ENCODE measurements at regions not wholly inside any gene's neighbourhood (a gene's known extent, or its start where the extent isn't known, plus 50 kb on each side); places are given as distances from the start of the nearest gene placed in this dataset.

GRCh38 chr21:35908311-35909078, 151.8 kb downstream of the SETD4 start:
- H3K9me3 Mint-ChIP-seq (ENCODE audit: unreplicated experiment): no peaks in the 10 kb centered on the region
- H3K4me3 Mint-ChIP-seq (ENCODE audit: unreplicated experiment): no peak overlapping the region
- no peaks in the 10 kb centered on the region for H3K36me3 Mint-ChIP-seq (ENCODE audit: low read depth, unreplicated experiment)
- no peak overlapping the region for H3K27ac Mint-ChIP-seq (ENCODE audit: unreplicated experiment)
- TF ChIP-seq, protein P1, sequence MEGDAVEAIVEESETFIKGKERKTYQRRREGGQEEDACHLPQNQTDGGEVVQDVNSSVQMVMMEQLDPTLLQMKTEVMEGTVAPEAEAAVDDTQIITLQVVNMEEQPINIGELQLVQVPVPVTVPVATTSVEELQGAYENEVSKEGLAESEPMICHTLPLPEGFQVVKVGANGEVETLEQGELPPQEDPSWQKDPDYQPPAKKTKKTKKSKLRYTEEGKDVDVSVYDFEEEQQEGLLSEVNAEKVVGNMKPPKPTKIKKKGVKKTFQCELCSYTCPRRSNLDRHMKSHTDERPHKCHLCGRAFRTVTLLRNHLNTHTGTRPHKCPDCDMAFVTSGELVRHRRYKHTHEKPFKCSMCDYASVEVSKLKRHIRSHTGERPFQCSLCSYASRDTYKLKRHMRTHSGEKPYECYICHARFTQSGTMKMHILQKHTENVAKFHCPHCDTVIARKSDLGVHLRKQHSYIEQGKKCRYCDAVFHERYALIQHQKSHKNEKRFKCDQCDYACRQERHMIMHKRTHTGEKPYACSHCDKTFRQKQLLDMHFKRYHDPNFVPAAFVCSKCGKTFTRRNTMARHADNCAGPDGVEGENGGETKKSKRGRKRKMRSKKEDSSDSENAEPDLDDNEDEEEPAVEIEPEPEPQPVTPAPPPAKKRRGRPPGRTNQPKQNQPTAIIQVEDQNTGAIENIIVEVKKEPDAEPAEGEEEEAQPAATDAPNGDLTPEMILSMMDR (IDR thresholded peaks at IDR 0.05; ENCODE audit: unreplicated experiment): no peak
- H3K4me1 Mint-ChIP-seq (ENCODE audit: unreplicated experiment): no peaks in the 10 kb centered on the region
- DNase-seq (ENCODE audit: low spot score): no peak
- no peaks in the 10 kb centered on the region for H3K27me3 Mint-ChIP-seq (ENCODE audit: unreplicated experiment)

- H3K27ac Mint-ChIP-seq (ENCODE audit: unreplicated experiment): no peak overlapping the region
- H3K27me3 Mint-ChIP-seq (ENCODE audit: unreplicated experiment): peaks cover 4% of the 10 kb centered on the region
- DNase-seq (ENCODE audit: low spot score): no peak
- H3K4me1 Mint-ChIP-seq (ENCODE audit: unreplicated experiment): no peaks in the 10 kb centered on the region
- H3K9me3 Mint-ChIP-seq (ENCODE audit: unreplicated experiment): no peaks in the 10 kb centered on the region
- no peak overlapping the region for H3K4me3 Mint-ChIP-seq (ENCODE audit: unreplicated experiment)
- no peaks in the 10 kb centered on the region for H3K36me3 Mint-ChIP-seq (ENCODE audit: low read depth, unreplicated experiment)
- TF ChIP-seq, protein P1 (IDR thresholded peaks at IDR 0.05; ENCODE audit: unreplicated experiment): no peak
Observed at GRCh38 chr21:35906586-35906985, 153.7 kb downstream of the SETD4 start.

DNA sequence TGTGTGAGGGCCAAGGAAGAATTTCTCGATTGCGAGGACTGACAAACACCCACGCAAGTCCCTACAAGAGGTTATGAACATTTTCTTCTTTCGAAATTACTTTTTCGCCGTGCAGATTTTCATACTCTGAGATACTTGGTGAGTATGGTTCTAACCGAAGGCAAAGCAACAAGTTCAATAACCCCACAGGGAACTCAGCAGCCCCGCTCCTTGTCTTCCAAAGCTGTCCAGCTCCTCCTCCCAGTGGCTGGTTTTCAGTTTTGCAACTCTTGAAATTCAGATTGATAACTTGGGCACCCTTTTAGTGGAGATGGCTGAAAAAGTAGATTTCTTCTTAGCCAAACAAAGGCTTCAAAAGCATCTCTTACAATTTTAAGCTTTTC, 154.4 kb downstream of the SETD4 start:
- H3K4me1 Mint-ChIP-seq (ENCODE audit: unreplicated experiment): no peaks in the 10 kb centered on the region
- no peak overlapping the region for H3K27ac Mint-ChIP-seq (ENCODE audit: unreplicated experiment)

DNA sequence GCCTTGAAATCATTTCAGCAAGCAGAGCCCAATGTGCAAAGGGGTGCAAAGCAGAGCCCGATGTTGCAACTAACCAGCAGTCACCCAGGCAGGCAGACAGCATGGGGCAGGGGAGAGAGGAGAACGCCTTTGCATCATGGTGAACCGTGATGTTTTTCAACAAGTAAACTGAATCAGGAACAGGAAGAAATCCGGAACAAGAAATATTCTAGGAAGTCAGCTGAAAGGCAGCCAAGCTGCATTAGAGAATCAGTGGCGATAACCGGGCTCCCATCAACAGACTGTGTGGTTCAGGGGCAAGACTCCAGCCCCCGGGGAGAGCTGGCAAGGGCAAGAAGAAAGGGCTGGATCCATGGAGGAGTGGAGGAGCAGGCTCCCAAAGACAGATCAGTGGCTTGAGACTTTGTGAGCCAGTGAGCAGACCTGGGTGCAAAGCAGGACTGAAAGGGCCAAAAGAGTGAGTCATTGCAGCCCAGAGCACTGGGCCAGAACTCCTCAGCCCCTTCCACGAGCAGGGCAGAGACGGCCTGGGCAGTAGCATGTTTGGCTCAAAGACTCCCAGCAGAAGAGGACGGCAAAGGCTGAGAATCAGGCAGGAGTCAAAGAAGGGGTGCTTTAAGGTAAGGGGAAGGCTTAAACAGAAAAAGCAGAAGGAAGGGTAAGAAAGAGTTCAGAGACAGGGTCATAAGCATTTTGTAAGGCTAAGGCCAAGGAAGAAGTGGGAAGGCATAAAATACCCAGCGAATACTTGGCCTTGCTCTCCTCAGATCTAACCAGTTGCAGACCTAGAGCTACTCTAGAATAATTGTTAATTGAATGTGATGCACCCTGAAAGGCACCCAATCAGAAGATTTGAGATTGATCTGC, 155.0 kb downstream of the SETD4 start:
- Mint-ChIP-seq H3K27me3 (ENCODE audit: unreplicated experiment) (peaks cover 4% of the 10 kb centered on the region), H3K27ac (ENCODE audit: unreplicated experiment) (no peak overlapping the region), H3K36me3 (ENCODE audit: low read depth, unreplicated experiment) (no peaks in the 10 kb centered on the region), H3K9me3 (ENCODE audit: unreplicated experiment) (no peaks in the 10 kb centered on the region), H3K4me1 (ENCODE audit: unreplicated experiment) (no peaks in the 10 kb centered on the region), H3K4me3 (ENCODE audit: unreplicated experiment) (no peak overlapping the region)
- TF ChIP-seq, protein P1 (IDR thresholded peaks at IDR 0.05; ENCODE audit: unreplicated experiment): no peak
- no peak for DNase-seq (ENCODE audit: low spot score)

More for the DNA sequence above, 154.4 kb downstream of the SETD4 start:
- no peak overlapping the region for H3K4me3 Mint-ChIP-seq (ENCODE audit: unreplicated experiment)
- TF ChIP-seq, protein P1 (IDR thresholded peaks at IDR 0.05; ENCODE audit: unreplicated experiment): no peak
- peaks cover 4% of the 10 kb centered on the region for H3K27me3 Mint-ChIP-seq (ENCODE audit: unreplicated experiment)
- H3K9me3 Mint-ChIP-seq (ENCODE audit: unreplicated experiment): no peaks in the 10 kb centered on the region
- H3K36me3 Mint-ChIP-seq (ENCODE audit: low read depth, unreplicated experiment): no peaks in the 10 kb centered on the region
- no peak for DNase-seq (ENCODE audit: low spot score)

DNA sequence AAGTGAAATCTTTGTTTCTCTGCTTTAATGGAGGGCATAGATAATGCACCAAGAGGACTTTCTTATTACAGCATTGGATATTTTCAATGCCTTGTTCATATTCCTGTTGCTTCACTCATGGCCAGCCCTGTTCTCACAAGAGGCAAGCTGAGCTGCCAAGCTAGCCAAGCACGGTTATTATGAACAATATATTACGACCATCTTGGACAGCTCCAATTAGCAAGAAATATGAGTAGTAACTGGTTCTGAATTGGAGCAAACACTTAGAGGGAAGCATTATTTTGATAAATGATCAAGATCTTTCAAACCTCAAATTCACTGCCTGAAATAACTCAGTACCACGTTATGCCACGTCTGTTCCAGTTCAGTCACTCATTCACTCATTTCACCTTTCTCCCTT, 159.8 kb downstream of the SETD4 start:
- Mint-ChIP-seq H3K4me1 (ENCODE audit: unreplicated experiment) (no peaks in the 10 kb centered on the region), H3K27ac (ENCODE audit: unreplicated experiment) (no peak overlapping the region), H3K9me3 (ENCODE audit: unreplicated experiment) (no peaks in the 10 kb centered on the region), H3K27me3 (ENCODE audit: unreplicated experiment) (peaks cover 4% of the 10 kb centered on the region), H3K4me3 (ENCODE audit: unreplicated experiment) (no peak overlapping the region), H3K36me3 (ENCODE audit: low read depth, unreplicated experiment) (no peaks in the 10 kb centered on the region)
- no peak for DNase-seq (ENCODE audit: low spot score)
- TF ChIP-seq, protein P1 (IDR thresholded peaks at IDR 0.05; ENCODE audit: unreplicated experiment): no peak

Measured in endothelial cell (in vitro differentiated cells).